ENCODE measurements at regions not wholly inside any gene's neighbourhood (a gene's known extent, or its start where the extent isn't known, plus 50 kb on each side); places are given as distances from the start of the nearest gene placed in this dataset.

DNA sequence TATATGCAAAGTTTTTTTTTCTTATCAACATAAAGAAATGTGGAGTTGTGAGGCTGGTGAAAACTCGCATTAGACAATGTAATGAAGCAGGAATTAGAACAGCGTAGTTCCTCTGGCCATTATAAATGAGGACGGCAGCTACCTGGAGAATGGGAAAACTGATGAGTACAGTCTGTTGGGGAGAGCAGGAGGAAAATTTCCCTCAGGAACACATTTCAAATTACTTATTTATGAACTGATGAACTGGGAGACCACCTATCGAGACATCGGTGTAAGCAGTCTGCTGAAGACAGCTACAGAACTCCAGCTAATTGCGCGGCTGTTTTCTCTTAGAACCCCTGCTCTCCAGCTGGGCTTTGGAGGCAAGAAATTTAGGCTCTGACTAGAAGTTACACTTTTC lies 343.9 kb upstream of the CLINT1 start:
- no peak for TF ChIP-seq POLR2A (IDR thresholded peaks at IDR 0.05)
- TF ChIP-seq, protein P1, sequence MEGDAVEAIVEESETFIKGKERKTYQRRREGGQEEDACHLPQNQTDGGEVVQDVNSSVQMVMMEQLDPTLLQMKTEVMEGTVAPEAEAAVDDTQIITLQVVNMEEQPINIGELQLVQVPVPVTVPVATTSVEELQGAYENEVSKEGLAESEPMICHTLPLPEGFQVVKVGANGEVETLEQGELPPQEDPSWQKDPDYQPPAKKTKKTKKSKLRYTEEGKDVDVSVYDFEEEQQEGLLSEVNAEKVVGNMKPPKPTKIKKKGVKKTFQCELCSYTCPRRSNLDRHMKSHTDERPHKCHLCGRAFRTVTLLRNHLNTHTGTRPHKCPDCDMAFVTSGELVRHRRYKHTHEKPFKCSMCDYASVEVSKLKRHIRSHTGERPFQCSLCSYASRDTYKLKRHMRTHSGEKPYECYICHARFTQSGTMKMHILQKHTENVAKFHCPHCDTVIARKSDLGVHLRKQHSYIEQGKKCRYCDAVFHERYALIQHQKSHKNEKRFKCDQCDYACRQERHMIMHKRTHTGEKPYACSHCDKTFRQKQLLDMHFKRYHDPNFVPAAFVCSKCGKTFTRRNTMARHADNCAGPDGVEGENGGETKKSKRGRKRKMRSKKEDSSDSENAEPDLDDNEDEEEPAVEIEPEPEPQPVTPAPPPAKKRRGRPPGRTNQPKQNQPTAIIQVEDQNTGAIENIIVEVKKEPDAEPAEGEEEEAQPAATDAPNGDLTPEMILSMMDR (IDR thresholded peaks at IDR 0.05) = no peak
- intact Hi-C loops (cut with DNase I) = no loop called here
- no peak overlapping the region for H3K27ac ChIP-seq
- H3K9me3 ChIP-seq (replicated peaks in 1 of 3) = no peaks in the 10 kb centered on the region
- no peaks in the 10 kb centered on the region for H3K27me3 ChIP-seq
- DNase-seq = no peak
- 82 to 90% (median 83%) methylated on average over 7 of the region's 7 CpGs for WGBS, 4 donors
- no peaks in the 10 kb centered on the region for H3K4me1 ChIP-seq (replicated peaks in 1 of 2)
- H3K36me3 ChIP-seq (replicated peaks in 1 of 2) = no peaks in the 10 kb centered on the region
- H3K4me3 ChIP-seq = no peak overlapping the region

DNA sequence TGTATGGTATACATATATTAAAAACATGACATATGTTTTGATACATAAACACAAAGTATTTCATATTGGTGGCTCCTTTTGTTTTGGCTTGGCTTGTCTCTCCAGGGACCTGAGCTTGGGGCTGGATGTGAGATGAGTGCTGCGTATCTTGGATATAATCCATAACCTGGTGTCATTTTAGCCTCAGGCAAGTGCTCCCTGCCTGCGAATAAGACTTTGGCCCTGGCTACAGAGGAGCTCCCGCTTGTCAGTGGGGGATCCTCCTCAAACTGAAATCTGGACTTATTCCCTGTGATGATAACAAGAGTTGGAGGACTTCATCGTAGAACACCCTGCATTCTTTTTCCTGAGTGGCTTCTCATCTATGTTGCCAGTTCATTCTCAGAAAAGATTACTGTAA lies 341.7 kb upstream of the CLINT1 start:
- no peaks in the 10 kb centered on the region for H3K4me1 ChIP-seq (replicated peaks in 1 of 2)
- no peaks in the 10 kb centered on the region for H3K27me3 ChIP-seq
- no peak overlapping the region for H3K4me3 ChIP-seq
- intact Hi-C loops (cut with DNase I) = no loop called here
- no peak for DNase-seq
- WGBS, 4 donors = 72 to 93% (median 76%) methylated on average over 3 to 4 of the region's 4 CpGs
- no peak overlapping the region for H3K27ac ChIP-seq
- no peaks in the 10 kb centered on the region for H3K9me3 ChIP-seq (replicated peaks in 1 of 3)
- no peaks in the 10 kb centered on the region for H3K36me3 ChIP-seq (replicated peaks in 1 of 2)
- no peak for TF ChIP-seq POLR2A (IDR thresholded peaks at IDR 0.05)
- TF ChIP-seq, protein P1 (IDR thresholded peaks at IDR 0.05) = no peak

DNA sequence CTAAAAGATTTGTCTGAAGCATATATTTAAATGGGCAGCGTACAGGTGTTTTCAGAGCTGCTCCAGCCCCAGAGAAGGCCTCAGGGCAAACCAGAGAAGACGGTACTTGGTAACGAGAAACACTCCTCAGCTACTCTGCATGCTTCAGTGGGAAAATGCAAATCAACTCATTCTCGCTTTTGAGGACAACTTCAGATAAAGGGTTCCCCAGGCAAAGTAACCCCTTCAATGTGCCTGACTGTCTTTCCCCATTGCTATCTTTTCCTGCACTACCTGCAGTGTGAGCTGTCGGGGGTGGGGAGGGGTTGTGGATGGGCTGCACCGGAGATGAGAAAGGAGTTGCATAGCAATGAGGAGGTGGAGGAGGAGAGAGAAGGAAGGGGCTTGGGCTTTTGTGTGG lies 339.7 kb upstream of the CLINT1 start:
- intact Hi-C loops (cut with DNase I) = no loop called here
- Histone ChIP-seq H3K4me3 (no peak overlapping the region), H3K27me3 (no peaks in the 10 kb centered on the region), H3K4me1 (replicated peaks in 1 of 2) (no peaks in the 10 kb centered on the region), H3K27ac (no peak overlapping the region), H3K36me3 (replicated peaks in 1 of 2) (no peaks in the 10 kb centered on the region), H3K9me3 (replicated peaks in 1 of 3) (no peaks in the 10 kb centered on the region)
- TF ChIP-seq, protein P1 (IDR thresholded peaks at IDR 0.05) = no peak
- 84 to 94% (median 88%) methylated on average over 6 of the region's 6 CpGs for WGBS, 4 donors
- DNase-seq = no peak

DNA sequence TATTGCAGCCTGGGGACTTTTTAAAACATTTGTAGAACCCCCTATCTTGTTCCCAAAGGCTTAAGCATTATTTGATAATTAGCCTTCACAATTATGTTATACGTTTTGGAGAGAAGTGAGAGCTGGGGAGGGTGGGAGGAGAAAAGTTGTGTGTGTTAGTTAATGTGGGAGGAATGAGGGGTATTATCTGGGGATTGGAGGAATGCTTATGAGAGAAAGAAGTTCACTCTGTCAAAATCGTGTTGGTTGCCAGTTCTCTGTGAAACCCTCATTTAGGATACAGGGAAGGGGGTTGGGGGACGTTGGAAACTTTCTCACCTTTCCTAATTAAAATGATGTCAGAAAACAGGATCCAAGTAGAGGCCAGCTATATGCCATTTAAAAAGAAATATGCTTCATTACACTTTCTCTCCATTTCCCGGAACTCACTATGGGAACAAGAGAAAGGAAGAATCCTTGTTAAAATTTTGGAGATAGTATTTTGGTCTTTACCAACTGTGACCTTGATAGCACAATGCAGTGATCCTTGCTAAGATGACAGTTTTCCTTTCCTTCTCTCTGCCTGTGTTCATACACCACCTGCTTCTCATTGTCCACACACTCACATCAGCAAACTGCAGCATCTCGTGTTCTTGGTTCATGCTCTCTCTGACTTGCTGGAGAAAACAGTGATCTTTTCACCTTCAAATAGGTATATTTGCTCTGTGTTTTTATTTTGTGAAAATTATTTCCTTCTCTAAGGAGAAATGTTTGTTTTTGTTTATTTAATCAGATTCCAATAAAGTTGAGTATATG lies 336.7 kb upstream of the CLINT1 start:
- H3K27me3 ChIP-seq = no peaks in the 10 kb centered on the region
- no peaks in the 10 kb centered on the region for H3K9me3 ChIP-seq (replicated peaks in 1 of 3)
- DNase-seq = no peak
- intact Hi-C loops (cut with DNase I) = no loop called here
- H3K36me3 ChIP-seq (replicated peaks in 1 of 2) = no peaks in the 10 kb centered on the region
- 47 to 61% (median 57%) methylated on average over 5 of the region's 5 CpGs for WGBS, 4 donors
- no peak overlapping the region for H3K4me3 ChIP-seq
- H3K27ac ChIP-seq = no peak overlapping the region
- no peaks in the 10 kb centered on the region for H3K4me1 ChIP-seq (replicated peaks in 1 of 2)
- no peak for TF ChIP-seq POLR2A (IDR thresholded peaks at IDR 0.05)
- TF ChIP-seq, protein P1 (IDR thresholded peaks at IDR 0.05) = no peak

All from adrenal gland (tissue), 9 donors.